ENCODE measurements at regions not wholly inside any gene's neighbourhood (a gene's known extent, or its start where the extent isn't known, plus 50 kb on each side); places are given as distances from the start of the nearest gene placed in this dataset.

GRCh38 chr1:114235960-114236359, 82.3 kb upstream of the SYT6 start:
- no peak overlapping the region for H3K9ac ChIP-seq (ENCODE audit: insufficient read depth in 1 of 2, low read length in 2 of 2)
- ATAC-seq (ENCODE audit: insufficient read depth, low FRiP score) (no peak), DNase-seq (no peak)
- peaks cover 0 to 9% (median 5%) of the 10 kb centered on the region in 5 donors for H3K4me1 ChIP-seq (ENCODE audit: control insufficient read depth in 5 of 5, insufficient read depth in 5 of 5, low read length in 5 of 5)
- no peaks in the 10 kb centered on the region for H3K27me3 ChIP-seq (ENCODE audit: control insufficient read depth in 3 of 3, insufficient read depth in 3 of 3, low read length in 2 of 3)
- H3K9me3 ChIP-seq (ENCODE audit: control insufficient read depth in 4 of 4, insufficient read depth in 3 of 4, low read length in 3 of 4) = no peaks in the 10 kb centered on the region
- TF ChIP-seq CTCF (IDR thresholded peaks at IDR 0.05; ENCODE audit: control extremely low read depth, extremely low read depth) = no peak
- 36 to 41% methylated on average over 4 of the region's 4 CpGs for WGBS, 2 donors
- H3K4me3 ChIP-seq = no peak overlapping the region
- no peak overlapping the region for H3K27ac ChIP-seq (ENCODE audit: low read depth in 1 of 2, low read length in 1 of 2)
- H3K36me3 ChIP-seq (ENCODE audit: control insufficient read depth in 4 of 4, insufficient read depth in 4 of 4, low read length in 4 of 4) = no peaks in the 10 kb centered on the region

GRCh38 chr1:114235281-114235680, 81.6 kb upstream of the SYT6 start:
- 65 to 78% methylated on average over 3 of the region's 3 CpGs for WGBS, 2 donors
- peaks cover 0 to 9% (median 5%) of the 10 kb centered on the region in 5 donors for H3K4me1 ChIP-seq (ENCODE audit: control insufficient read depth in 5 of 5, insufficient read depth in 5 of 5, low read length in 5 of 5)
- TF ChIP-seq CTCF (IDR thresholded peaks at IDR 0.05; ENCODE audit: control extremely low read depth, extremely low read depth) = no peak
- H3K36me3 ChIP-seq (ENCODE audit: control insufficient read depth in 4 of 4, insufficient read depth in 4 of 4, low read length in 4 of 4) = no peaks in the 10 kb centered on the region
- H3K9ac ChIP-seq (ENCODE audit: insufficient read depth in 1 of 2, low read length in 2 of 2) = no peak overlapping the region
- no peaks in the 10 kb centered on the region for H3K9me3 ChIP-seq (ENCODE audit: control insufficient read depth in 4 of 4, insufficient read depth in 3 of 4, low read length in 3 of 4)
- H3K27ac ChIP-seq (ENCODE audit: low read depth in 1 of 2, low read length in 1 of 2) = no peak overlapping the region
- no peak overlapping the region for H3K4me3 ChIP-seq
- H3K27me3 ChIP-seq (ENCODE audit: control insufficient read depth in 3 of 3, insufficient read depth in 3 of 3, low read length in 2 of 3) = no peaks in the 10 kb centered on the region
- ATAC-seq (ENCODE audit: insufficient read depth, low FRiP score) = no peak
- DNase-seq = no peak

GRCh38 chr1:114234408-114235124, 80.9 kb upstream of the SYT6 start:
- 57 to 60% methylated on average over 3 of the region's 3 CpGs for WGBS, 2 donors
- no peak for ATAC-seq (ENCODE audit: insufficient read depth, low FRiP score)
- Histone ChIP-seq H3K9ac (ENCODE audit: insufficient read depth in 1 of 2, low read length in 2 of 2) (no peak overlapping the region), H3K27me3 (ENCODE audit: control insufficient read depth in 3 of 3, insufficient read depth in 3 of 3, low read length in 2 of 3) (no peaks in the 10 kb centered on the region), H3K4me1 (ENCODE audit: control insufficient read depth in 5 of 5, insufficient read depth in 5 of 5, low read length in 5 of 5) (peaks cover 0 to 9% (median 5%) of the 10 kb centered on the region in 5 donors), H3K27ac (ENCODE audit: low read depth in 1 of 2, low read length in 1 of 2) (no peak overlapping the region), H3K9me3 (ENCODE audit: control insufficient read depth in 4 of 4, insufficient read depth in 3 of 4, low read length in 3 of 4) (no peaks in the 10 kb centered on the region), H3K4me3 (no peak overlapping the region), H3K36me3 (ENCODE audit: control insufficient read depth in 4 of 4, insufficient read depth in 4 of 4, low read length in 4 of 4) (no peaks in the 10 kb centered on the region)
- TF ChIP-seq CTCF (IDR thresholded peaks at IDR 0.05; ENCODE audit: control extremely low read depth, extremely low read depth) = no peak
- DNase-seq = no peak

- Histone ChIP-seq H3K27me3 (ENCODE audit: control insufficient read depth in 3 of 3, insufficient read depth in 3 of 3, low read length in 2 of 3) (no peaks in the 10 kb centered on the region), H3K9ac (ENCODE audit: insufficient read depth in 1 of 2, low read length in 2 of 2) (no peak overlapping the region), H3K4me1 (ENCODE audit: control insufficient read depth in 5 of 5, insufficient read depth in 5 of 5, low read length in 5 of 5) (peaks cover 0 to 9% (median 5%) of the 10 kb centered on the region in 5 donors), H3K27ac (ENCODE audit: low read depth in 1 of 2, low read length in 1 of 2) (no peak overlapping the region), H3K4me3 (no peak overlapping the region), H3K36me3 (ENCODE audit: control insufficient read depth in 4 of 4, insufficient read depth in 4 of 4, low read length in 4 of 4) (no peaks in the 10 kb centered on the region), H3K9me3 (ENCODE audit: control insufficient read depth in 4 of 4, insufficient read depth in 3 of 4, low read length in 3 of 4) (no peaks in the 10 kb centered on the region)
- DNase-seq = no peak
- 78 to 88% methylated on average over 6 of the region's 6 CpGs for WGBS, 2 donors
- ATAC-seq (ENCODE audit: insufficient read depth, low FRiP score) = no peak
- TF ChIP-seq CTCF (IDR thresholded peaks at IDR 0.05; ENCODE audit: control extremely low read depth, extremely low read depth) = no peak
These were observed 79.0 kb upstream of the SYT6 start for GRCh38 chr1:114232691-114233090.
